ENCODE measurements at regions not wholly inside any gene's neighbourhood (a gene's known extent, or its start where the extent isn't known, plus 50 kb on each side); places are given as distances from the start of the nearest gene placed in this dataset.

GRCh38 chr13:90908792-90909191 is 438.7 kb upstream of the MIR17HG start:
- TF ChIP-seq, protein P1, sequence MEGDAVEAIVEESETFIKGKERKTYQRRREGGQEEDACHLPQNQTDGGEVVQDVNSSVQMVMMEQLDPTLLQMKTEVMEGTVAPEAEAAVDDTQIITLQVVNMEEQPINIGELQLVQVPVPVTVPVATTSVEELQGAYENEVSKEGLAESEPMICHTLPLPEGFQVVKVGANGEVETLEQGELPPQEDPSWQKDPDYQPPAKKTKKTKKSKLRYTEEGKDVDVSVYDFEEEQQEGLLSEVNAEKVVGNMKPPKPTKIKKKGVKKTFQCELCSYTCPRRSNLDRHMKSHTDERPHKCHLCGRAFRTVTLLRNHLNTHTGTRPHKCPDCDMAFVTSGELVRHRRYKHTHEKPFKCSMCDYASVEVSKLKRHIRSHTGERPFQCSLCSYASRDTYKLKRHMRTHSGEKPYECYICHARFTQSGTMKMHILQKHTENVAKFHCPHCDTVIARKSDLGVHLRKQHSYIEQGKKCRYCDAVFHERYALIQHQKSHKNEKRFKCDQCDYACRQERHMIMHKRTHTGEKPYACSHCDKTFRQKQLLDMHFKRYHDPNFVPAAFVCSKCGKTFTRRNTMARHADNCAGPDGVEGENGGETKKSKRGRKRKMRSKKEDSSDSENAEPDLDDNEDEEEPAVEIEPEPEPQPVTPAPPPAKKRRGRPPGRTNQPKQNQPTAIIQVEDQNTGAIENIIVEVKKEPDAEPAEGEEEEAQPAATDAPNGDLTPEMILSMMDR (IDR thresholded peaks at IDR 0.05; ENCODE audit: insufficient read depth, low read length, poor library complexity, severe bottlenecking) = no peak
- no peak for TF ChIP-seq EZH2phosphoT487 (conservative IDR thresholded peaks at IDR 0.05; ENCODE audit: low read length)
